H9 (cell line): ENCODE measurements at regions not wholly inside any gene's neighbourhood (a gene's known extent, or its start where the extent isn't known, plus 50 kb on each side); places are given as distances from the start of the nearest gene placed in this dataset.

Source experiments
- DNase-seq: peaks from one replicate; pipeline ENCODE4 v3.0.0-alpha.2; 2017
- H2AFZ ChIP-seq: one replicate; pipeline ENCODE4 v1.6.1; 2013; ENCODE audit warnings: mild to moderate bottlenecking, low read length, control low read depth, moderate library complexity
- H2AK5ac ChIP-seq: 2 replicates; pipeline ENCODE4 v1.6.1; 2013; ENCODE audit warnings: low read length, control low read depth, mixed read lengths; ENCODE audit not compliant: insufficient read length
- H2BK120ac ChIP-seq: one replicate; pipeline ENCODE4 v1.6.1; 2013; ENCODE audit warnings: low read depth, mild to moderate bottlenecking, low read length, control low read depth, inconsistent platforms; ENCODE audit not compliant: poor library complexity, severe bottlenecking
- H2BK12ac ChIP-seq: 2 replicates; pipeline ENCODE4 v1.6.1; 2013; ENCODE audit warnings: low read length, control low read depth, mixed read lengths, low read depth; ENCODE audit not compliant: insufficient read length
- H2BK15ac ChIP-seq: 2 replicates; pipeline ENCODE4 v1.6.1; 2013; ENCODE audit warnings: low read depth, low read length, control low read depth
- H2BK20ac ChIP-seq: one replicate; pipeline ENCODE4 v1.6.1; 2013; ENCODE audit warnings: low read depth, mild to moderate bottlenecking, low read length, control low read depth, inconsistent platforms; ENCODE audit not compliant: poor library complexity, severe bottlenecking
- H2BK5ac ChIP-seq: 2 replicates; pipeline ENCODE4 v1.6.1; 2013; ENCODE audit warnings: low read length, control low read depth, mixed read lengths; ENCODE audit not compliant: insufficient read length
- H3K14ac ChIP-seq: 2 replicates; pipeline ENCODE4 v1.6.1; 2013; ENCODE audit warnings: low read length, control low read depth; ENCODE audit not compliant: insufficient read depth
- H3K18ac ChIP-seq: 2 replicates; pipeline ENCODE4 v1.6.1; 2013; ENCODE audit warnings: low read depth, mild to moderate bottlenecking, mixed read lengths, low read length, control low read depth; ENCODE audit not compliant: insufficient read length
- H3K23ac ChIP-seq: 2 replicates; pipeline ENCODE4 v1.6.1; 2013; ENCODE audit warnings: low read length, control low read depth, mixed read lengths, low read depth; ENCODE audit not compliant: insufficient read length
- H3K23me2 ChIP-seq: 2 replicates; pipeline ENCODE4 v1.6.1; 2013; ENCODE audit warnings: low read depth, mild to moderate bottlenecking, mixed read lengths, low read length, control low read depth; ENCODE audit not compliant: insufficient read length, poor library complexity, severe bottlenecking
- H3K27ac ChIP-seq: 2 replicates; pipeline ENCODE4 v1.5.1; 2013; ENCODE audit warnings: low read length, control low read depth, mixed read lengths, low read depth; ENCODE audit not compliant: insufficient read length
- H3K27me3 ChIP-seq: 2 replicates; pipeline ENCODE4 v1.6.1; 2013; ENCODE audit warnings: low read length, control low read depth, inconsistent platforms; ENCODE audit not compliant: insufficient read depth
- H3K4ac ChIP-seq: 2 replicates; pipeline ENCODE4 v1.6.1; 2013; ENCODE audit warnings: low read depth, mild to moderate bottlenecking, control low read depth, inconsistent platforms, low read length, moderate library complexity
- H3K4me1 ChIP-seq: 2 replicates; pipeline ENCODE4 v1.6.1; 2013; ENCODE audit warnings: low read length, control low read depth, inconsistent platforms; ENCODE audit not compliant: insufficient read depth
- H3K4me2 ChIP-seq: 2 replicates; pipeline ENCODE4 v1.6.1; 2013; ENCODE audit warnings: low read length, control low read depth, mixed read lengths; ENCODE audit not compliant: insufficient read length, insufficient read depth
- H3K56ac ChIP-seq: 2 replicates; pipeline ENCODE4 v1.6.1; 2013; ENCODE audit warnings: low read depth, mild to moderate bottlenecking, mixed read lengths, low read length, control low read depth; ENCODE audit not compliant: insufficient read length
- H3K79me1 ChIP-seq: 2 replicates; pipeline ENCODE4 v1.6.1; 2013; ENCODE audit warnings: low read depth, mild to moderate bottlenecking, moderate library complexity, low read length, control low read depth, inconsistent platforms; ENCODE audit not compliant: insufficient read depth, poor library complexity, severe bottlenecking
- H3K79me2 ChIP-seq: 2 replicates; pipeline ENCODE4 v1.6.1; 2013; ENCODE audit warnings: low read length, control low read depth, inconsistent platforms; ENCODE audit not compliant: insufficient read depth
- H3K9ac ChIP-seq: 2 replicates; pipeline ENCODE4 v1.6.1; 2013; ENCODE audit warnings: low read length, control low read depth, mixed read lengths; ENCODE audit not compliant: insufficient read length; ENCODE audit errors: extremely low read depth
- H3K9me3 ChIP-seq: one replicate; pipeline ENCODE4 v1.6.1; 2013; ENCODE audit warnings: low read depth, low read length, inconsistent platforms; ENCODE audit not compliant: control insufficient read depth
- H3T11ph ChIP-seq: one replicate; pipeline ENCODE4 v1.6.1; 2013; ENCODE audit warnings: mild to moderate bottlenecking, low read length, control low read depth, inconsistent platforms
- H4K20me1 ChIP-seq: one replicate; pipeline ENCODE4 v1.6.1; 2013; ENCODE audit not compliant: control insufficient read depth, insufficient read length, insufficient read depth
- H4K5ac ChIP-seq: 2 replicates; pipeline ENCODE4 v1.6.1; 2013; ENCODE audit warnings: low read depth, mild to moderate bottlenecking, mixed read lengths, low read length, control low read depth; ENCODE audit not compliant: insufficient read length
- H4K8ac ChIP-seq: replicated peaks from 2 replicates; pipeline ENCODE4 v1.6.1; 2013; ENCODE audit warnings: low read length, control low read depth, mixed read lengths, low read depth; ENCODE audit not compliant: insufficient read length
- H4K91ac ChIP-seq: 2 replicates; pipeline ENCODE4 v1.6.1; 2013; ENCODE audit warnings: low read depth, mild to moderate bottlenecking, moderate library complexity, mixed read lengths, low read length, control low read depth; ENCODE audit not compliant: insufficient read length
- H3K27ac Mint-ChIP-seq, 3 experiments: 2 replicates in 2 of 3; 3 replicates in 1 of 3; pipeline ENCODE4 v1.8.0; 2020 to 2021; ENCODE audit warnings: mixed read lengths in 3 of 3, mild to moderate bottlenecking in 1 of 3, moderate library complexity in 1 of 3
- H3K27me3 Mint-ChIP-seq: 2 replicates; pipeline ENCODE4 v1.8.0; 2021; ENCODE audit warnings: low read depth, mild to moderate bottlenecking, moderate library complexity, mixed read lengths
- H3K36me3 Mint-ChIP-seq, 3 experiments: 2 replicates in 2 of 3; 3 replicates in 1 of 3; pipeline ENCODE4 v1.8.0; 2020 to 2021; ENCODE audit warnings: low read depth in 3 of 3, mixed read lengths in 3 of 3; ENCODE audit not compliant: insufficient read depth in 1 of 3
- H3K4me1 Mint-ChIP-seq, 2 experiments: 2 replicates each; pipeline ENCODE4 v1.8.0; 2020; ENCODE audit warnings: mixed read lengths in 2 of 2
- H3K4me3 Mint-ChIP-seq, 2 experiments: 2 replicates in 1 of 2; 3 replicates in 1 of 2; pipeline ENCODE4 v1.8.0; 2020 to 2021; ENCODE audit warnings: mild to moderate bottlenecking in 2 of 2, mixed read lengths in 2 of 2, moderate library complexity in 1 of 2
- H3K9me3 Mint-ChIP-seq, 2 experiments: 2 replicates in 1 of 2; 3 replicates in 1 of 2; pipeline ENCODE4 v1.8.0; 2020; ENCODE audit warnings: mild to moderate bottlenecking in 2 of 2, mixed read lengths in 2 of 2, moderate library complexity in 1 of 2
- WGBS: extraction: QIAGEN DNeasy Blood & Tissue Kit; methylation state at CpG from one replicate; pipeline ENCODE4 v1.1.7; 2013; ENCODE audit warnings: missing lambda C conversion rate, low lambda C conversion rate, mixed read lengths; ENCODE audit not compliant: insufficient read length; ENCODE audit errors: extremely low coverage; 5-methylcytosine and 5-hydroxymethylcytosine counted together
- TF ChIP-seq, protein P1 (sequence below): fragments of 200-600 bp; sonication (generic); conservative IDR thresholded peaks from 3 replicates; pipeline ENCODE4 v1.8.0; 2021; ENCODE audit warnings: antibody characterized with exemption, mild to moderate bottlenecking

GRCh38 chr2:12316476-12316875 is 400.3 kb upstream of the TRIB2 start:
- no CpG with 5 or more reads among the region's 3 CpGs for WGBS
- H2BK5ac ChIP-seq: no peak overlapping the region
- no peak overlapping the region for H2AFZ ChIP-seq
- TF ChIP-seq, protein P1, sequence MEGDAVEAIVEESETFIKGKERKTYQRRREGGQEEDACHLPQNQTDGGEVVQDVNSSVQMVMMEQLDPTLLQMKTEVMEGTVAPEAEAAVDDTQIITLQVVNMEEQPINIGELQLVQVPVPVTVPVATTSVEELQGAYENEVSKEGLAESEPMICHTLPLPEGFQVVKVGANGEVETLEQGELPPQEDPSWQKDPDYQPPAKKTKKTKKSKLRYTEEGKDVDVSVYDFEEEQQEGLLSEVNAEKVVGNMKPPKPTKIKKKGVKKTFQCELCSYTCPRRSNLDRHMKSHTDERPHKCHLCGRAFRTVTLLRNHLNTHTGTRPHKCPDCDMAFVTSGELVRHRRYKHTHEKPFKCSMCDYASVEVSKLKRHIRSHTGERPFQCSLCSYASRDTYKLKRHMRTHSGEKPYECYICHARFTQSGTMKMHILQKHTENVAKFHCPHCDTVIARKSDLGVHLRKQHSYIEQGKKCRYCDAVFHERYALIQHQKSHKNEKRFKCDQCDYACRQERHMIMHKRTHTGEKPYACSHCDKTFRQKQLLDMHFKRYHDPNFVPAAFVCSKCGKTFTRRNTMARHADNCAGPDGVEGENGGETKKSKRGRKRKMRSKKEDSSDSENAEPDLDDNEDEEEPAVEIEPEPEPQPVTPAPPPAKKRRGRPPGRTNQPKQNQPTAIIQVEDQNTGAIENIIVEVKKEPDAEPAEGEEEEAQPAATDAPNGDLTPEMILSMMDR: no peak
- H3T11ph ChIP-seq: no peak overlapping the region
- H3K4me1 ChIP-seq: peaks cover 9% of the 10 kb centered on the region; the same call in 1 of the 2 replicates
- Mint-ChIP-seq H3K27ac (no peak overlapping the region), H3K36me3 (no peaks in the 10 kb centered on the region), H3K27me3 (no peaks in the 10 kb centered on the region; the same call in 1 of the 2 replicates), H3K9me3 (no peaks in the 10 kb centered on the region), H3K4me3 (no peak overlapping the region), H3K4me1 (peaks cover 23 to 43% of the 10 kb centered on the region in 2 experiments)
- H4K91ac ChIP-seq: no peak overlapping the region
- H3K79me1 ChIP-seq: no peaks in the 10 kb centered on the region
- H3K56ac ChIP-seq: no peak overlapping the region
- DNase-seq: no peak
- no peak overlapping the region for H2BK12ac ChIP-seq
- H3K14ac ChIP-seq: no peak overlapping the region
- H3K27me3 ChIP-seq: no peaks in the 10 kb centered on the region
- no peak overlapping the region for H4K5ac ChIP-seq
- H3K18ac ChIP-seq: no peak overlapping the region
- no peak overlapping the region for H2AK5ac ChIP-seq
- no peaks in the 10 kb centered on the region for H3K79me2 ChIP-seq
- H2BK20ac ChIP-seq: no peak overlapping the region
- H3K9me3 ChIP-seq: no peaks in the 10 kb centered on the region
- no peak overlapping the region for H2BK15ac ChIP-seq
- H3K23ac ChIP-seq: no peak overlapping the region
- H3K4me2 ChIP-seq: no peak overlapping the region
- H3K27ac ChIP-seq: no peak overlapping the region
- H3K23me2 ChIP-seq: no peaks in the 10 kb centered on the region
- no peak overlapping the region for H3K9ac ChIP-seq
- no peaks in the 10 kb centered on the region for H4K20me1 ChIP-seq
- no peak overlapping the region for H2BK120ac ChIP-seq
- no peak overlapping the region for H3K4ac ChIP-seq
- H4K8ac ChIP-seq: no peak overlapping the region
